NB4 (cell line): ENCODE measurements at regions not wholly inside any gene's neighbourhood (a gene's known extent, or its start where the extent isn't known, plus 50 kb on each side); places are given as distances from the start of the nearest gene placed in this dataset.

ENCODE experiments used
- DNase-seq: peaks from one replicate; pipeline ENCODE4 v3.0.0; 2010; ENCODE audit warnings: low read depth
- H3K4me3 ChIP-seq: one replicate; pipeline ENCODE4 v1.5.1; 2011; ENCODE audit warnings: mild to moderate bottlenecking, low read depth, low read length, moderate library complexity
- CTCF ChIP-seq: IDR thresholded peaks from one replicate; pipeline ENCODE4 v1.5.1; 2012; ENCODE audit warnings: low read depth, low read length
- MAX ChIP-seq: IDR thresholded peaks from 2 replicates; pipeline ENCODE4 v1.6.1; 2011; ENCODE audit warnings: low read depth, low read length
- MYC ChIP-seq: IDR thresholded peaks from 2 replicates; pipeline ENCODE4 v1.6.1; 2011; ENCODE audit warnings: low read depth, low read length
- POLR2A ChIP-seq: IDR thresholded peaks from 2 replicates; pipeline ENCODE4 v1.6.1; 2011; ENCODE audit warnings: mild to moderate bottlenecking; ENCODE audit not compliant: insufficient read length; ENCODE audit errors: extremely low read depth

GRCh38 chr3:21801631-21802030, 50.6 kb upstream of the ZNF385D start:
- no peak for TF ChIP-seq MYC
- no peak for TF ChIP-seq POLR2A
- TF ChIP-seq MAX, result no peak
- no peak for TF ChIP-seq CTCF
- no peak overlapping the region for H3K4me3 ChIP-seq
- no peak for DNase-seq

DNA sequence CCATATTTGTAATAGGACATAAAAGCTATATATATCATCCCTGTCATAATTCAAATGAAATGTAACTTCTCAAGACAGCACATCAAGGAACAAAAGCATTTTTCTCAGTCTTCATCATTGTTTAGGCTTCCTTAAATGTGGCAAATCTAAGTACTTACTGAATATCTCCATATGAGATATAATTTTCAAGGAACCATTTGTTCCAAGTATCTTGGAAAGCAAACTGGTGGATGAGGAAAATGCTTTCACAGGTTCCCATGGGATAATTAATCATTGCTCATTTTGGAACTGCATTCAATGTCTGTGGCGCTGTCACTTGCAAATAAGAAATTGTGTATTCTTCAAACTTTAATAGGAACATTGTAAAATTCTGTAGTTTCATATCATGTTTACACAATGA, 52.6 kb upstream of the ZNF385D start:
- no peak overlapping the region for H3K4me3 ChIP-seq
- no peak for DNase-seq
- TF ChIP-seq MYC, result no peak

DNA sequence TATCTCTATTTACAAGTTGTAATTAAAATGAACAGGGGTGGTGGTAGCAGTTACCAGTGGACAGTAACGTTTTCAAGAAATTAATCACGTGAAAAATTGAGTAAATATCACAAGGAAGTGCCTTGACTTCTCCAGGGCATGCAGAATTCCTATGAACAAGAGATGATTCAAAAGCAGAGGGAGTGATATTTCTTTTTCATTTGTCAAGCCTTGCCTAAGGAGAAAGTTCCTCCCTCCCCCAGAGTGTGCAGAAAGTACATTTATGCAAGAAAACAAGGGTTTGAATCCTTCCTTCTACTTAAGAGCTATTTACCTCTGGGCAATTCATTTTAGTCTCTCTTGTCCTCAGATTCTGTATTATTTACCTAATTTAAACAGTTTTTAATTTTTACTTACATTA, 53.3 kb upstream of the ZNF385D start:
- no peak for TF ChIP-seq MAX
- no peak for TF ChIP-seq POLR2A
- no peak for TF ChIP-seq MYC
- no peak for TF ChIP-seq CTCF
- no peak for DNase-seq
- no peak overlapping the region for H3K4me3 ChIP-seq

- TF ChIP-seq POLR2A, result no peak
- TF ChIP-seq MAX, result no peak
- TF ChIP-seq CTCF, result no peak
- no peak for TF ChIP-seq MYC
- no peak overlapping the region for H3K4me3 ChIP-seq
- DNase-seq, result no peak
These were observed 55.7 kb upstream of the ZNF385D start for GRCh38 chr3:21806733-21807132.

DNA sequence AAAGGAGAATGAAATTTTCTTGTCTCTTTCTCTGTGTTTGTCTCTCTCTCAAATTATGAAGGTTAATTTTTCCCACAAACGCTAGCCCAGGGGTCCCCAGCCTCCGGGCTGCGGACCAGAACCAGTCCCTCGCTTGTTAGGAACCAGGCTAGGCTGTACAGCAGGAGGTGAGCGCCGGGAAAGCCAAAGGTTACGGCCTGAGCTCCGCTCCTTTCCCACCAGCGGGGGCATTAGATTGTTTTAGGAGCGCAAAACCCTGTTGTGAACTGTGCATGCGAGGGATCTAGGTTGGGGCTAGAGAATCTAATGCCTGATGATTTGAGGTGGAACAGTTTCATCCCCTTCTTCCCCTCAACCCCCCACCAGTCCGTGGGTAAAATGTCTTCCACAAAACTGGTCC, 74.7 kb upstream of the ZNF385D start:
- DNase-seq, result no peak
- H3K4me3 ChIP-seq, result no peak overlapping the region
- TF ChIP-seq MAX (no peak), CTCF (no peak), POLR2A (no peak), MYC (no peak)

- no peak for TF ChIP-seq CTCF
- no peak for TF ChIP-seq MYC
- no peak for TF ChIP-seq MAX
- no peak for TF ChIP-seq POLR2A
- no peak for DNase-seq
- H3K4me3 ChIP-seq, result no peak overlapping the region
These were observed 75.4 kb upstream of the ZNF385D start for GRCh38 chr3:21826416-21826815.

DNA sequence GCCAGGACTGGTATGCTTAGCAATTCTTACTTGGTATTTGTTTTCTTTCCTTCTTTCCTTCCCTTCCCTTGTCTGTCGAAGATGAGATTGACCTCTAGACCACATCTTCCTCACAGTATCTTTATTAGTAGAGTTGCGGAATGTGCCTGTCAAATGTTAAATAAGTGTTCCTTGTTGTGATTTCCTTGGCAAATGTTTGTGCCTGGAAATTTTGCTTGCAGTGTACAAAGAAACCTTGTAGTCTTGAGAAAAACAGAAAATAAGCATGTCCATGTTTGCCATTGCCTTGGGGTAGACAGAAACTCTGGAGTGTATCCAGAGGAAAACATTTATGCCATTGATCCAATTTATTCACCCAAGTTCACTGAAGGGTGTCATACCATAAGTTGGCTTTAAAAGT, 79.5 kb upstream of the ZNF385D start:
- TF ChIP-seq CTCF (no peak), MAX (no peak), MYC (no peak)
- no peak overlapping the region for H3K4me3 ChIP-seq
- no peak for DNase-seq
